HG02840 (cell line): ENCODE measurements at regions not wholly inside any gene's neighbourhood (a gene's known extent, or its start where the extent isn't known, plus 50 kb on each side); places are given as distances from the start of the nearest gene placed in this dataset.

ENCODE experiments used
- ATAC-seq: cut with Tn5 transposase; IDR thresholded peaks from one replicate; pipeline ENCODE4 v1.9.1; 2021; ENCODE audit warnings: mild to moderate bottlenecking, moderate library complexity, moderate number of reproducible peaks; ENCODE audit not compliant: unreplicated experiment, low FRiP score

DNA sequence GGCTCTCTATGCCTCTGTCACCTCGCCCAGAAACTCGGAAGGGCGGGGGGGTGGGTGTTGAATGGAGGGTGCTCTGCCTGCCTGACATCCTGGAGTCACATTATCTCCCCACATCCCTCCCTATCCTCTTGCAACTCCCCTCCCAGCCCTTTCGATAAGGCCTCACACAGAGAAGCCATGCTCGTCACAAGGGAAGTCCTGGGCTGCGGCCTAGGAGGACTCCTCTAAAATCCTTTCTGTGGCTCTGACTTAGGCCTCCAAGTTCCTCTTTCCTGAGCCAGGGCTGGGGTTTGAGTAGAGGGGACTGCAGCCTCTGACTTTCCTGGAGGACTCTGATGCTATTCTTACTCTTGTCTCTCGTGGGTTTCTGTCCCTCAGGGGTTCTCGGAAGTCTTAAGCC lies 75.0 kb upstream of the PKDCC start:
- no peak for ATAC-seq

GRCh38 chr2:41973871-41974270 lies 74.0 kb upstream of the PKDCC start:
- ATAC-seq: no peak

GRCh38 chr2:41981417-41981816 lies 66.4 kb upstream of the PKDCC start:
- ATAC-seq: no peak

DNA sequence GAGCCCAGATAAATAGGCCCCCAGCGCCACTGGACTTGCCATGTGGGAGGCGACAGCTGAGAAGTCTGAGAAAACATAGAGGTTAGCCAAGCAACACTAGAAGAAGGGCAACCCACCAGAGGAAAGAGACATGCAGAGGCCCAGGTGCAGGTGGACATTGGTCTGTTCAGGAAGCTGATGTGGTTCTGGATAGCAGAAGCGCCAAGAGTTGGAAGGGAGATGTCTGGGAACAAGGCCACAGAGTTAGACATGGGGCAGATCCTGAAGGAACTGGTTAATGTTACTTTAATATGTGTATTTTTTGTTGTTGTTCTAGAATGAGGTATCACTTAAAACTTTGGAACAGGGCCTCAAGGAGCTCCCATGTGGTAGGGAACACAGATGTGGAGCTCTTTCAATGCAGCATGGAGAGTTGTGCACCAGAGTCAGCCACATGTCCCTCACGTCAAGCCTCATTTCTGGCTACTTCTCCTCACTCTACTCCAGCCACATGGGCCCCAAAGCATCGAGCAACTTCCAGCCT lies 62.2 kb upstream of the PKDCC start:
- no peak for ATAC-seq

GRCh38 chr2:41989501-41990180 lies 58.2 kb upstream of the PKDCC start:
- ATAC-seq: no peak

DNA sequence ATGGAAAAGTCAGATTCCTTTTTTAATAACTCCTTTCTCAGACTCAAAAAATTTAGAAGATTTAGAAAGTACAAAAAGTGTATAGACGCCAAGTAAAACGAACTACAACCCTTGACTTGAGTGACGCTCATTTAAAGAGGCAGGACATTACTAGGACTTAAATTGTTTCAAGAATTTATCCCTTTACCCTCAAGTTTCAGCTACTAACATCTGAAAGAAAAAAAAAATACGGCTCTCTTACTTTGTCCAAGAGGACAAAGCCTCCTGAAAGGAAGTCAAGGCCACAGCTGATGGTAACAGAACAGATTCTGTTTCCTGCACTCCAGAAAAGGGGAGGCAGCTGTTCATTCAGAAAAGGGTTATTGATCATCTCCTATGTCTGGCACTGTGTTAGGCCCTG lies 57.6 kb upstream of the PKDCC start:
- ATAC-seq: no peak

- ATAC-seq: no peak
Observed at GRCh38 chr2:41990688-41991087, 57.1 kb upstream of the PKDCC start.

DNA sequence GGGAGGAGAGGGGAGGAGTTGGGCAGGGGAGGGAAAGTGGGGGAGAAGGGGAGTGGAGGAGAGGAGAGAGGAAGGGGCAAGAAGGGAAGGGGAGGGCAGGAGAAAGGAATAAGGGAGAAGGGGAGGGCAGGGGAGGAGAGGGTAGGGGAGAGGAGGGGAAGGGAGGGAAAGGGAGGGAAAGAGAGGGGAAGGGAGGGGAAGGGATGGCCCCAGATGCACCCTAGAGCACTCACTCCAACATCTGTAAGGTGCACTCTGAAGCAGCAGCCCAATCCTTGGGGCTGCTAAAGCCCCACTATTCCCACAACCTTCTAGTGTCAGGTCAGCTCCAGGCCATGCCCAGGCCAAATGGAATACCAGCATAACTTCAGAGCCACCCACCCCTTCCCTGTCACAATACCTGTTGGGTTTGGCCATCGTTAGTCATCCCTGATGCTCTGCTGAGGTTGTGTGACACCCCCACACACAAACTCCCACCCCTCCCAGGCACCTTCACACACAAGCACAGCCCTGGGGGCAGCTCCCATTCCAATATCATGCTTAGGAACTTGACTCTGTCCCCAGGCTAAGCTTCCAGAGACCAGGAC lies 55.7 kb upstream of the PKDCC start:
- no peak for ATAC-seq

GRCh38 chr2:41992671-41993434 lies 55.0 kb upstream of the PKDCC start:
- ATAC-seq: no peak

DNA sequence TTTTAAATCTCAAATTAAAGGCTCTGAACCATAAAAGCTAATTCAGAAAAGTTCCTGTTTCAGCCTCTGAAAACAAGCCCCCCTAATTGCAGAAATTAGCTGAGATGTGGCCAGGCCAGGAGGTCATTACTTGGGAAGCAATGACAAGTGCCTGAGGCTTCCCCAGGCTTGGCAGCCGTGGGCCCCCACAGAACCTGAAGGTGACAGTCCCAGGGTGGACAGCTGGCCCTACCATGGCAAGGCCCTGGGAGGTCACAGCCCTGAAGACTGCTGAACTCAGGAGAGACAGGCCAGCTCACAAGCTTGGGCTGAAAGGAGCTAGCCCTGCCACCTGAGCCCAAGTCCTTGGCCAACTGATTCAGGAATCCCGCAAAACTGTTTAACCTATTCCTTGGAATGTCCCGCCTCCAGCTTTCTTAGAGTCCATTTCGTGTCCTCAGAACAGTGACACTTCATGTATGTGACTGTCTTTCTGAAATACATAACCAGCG lies 54.3 kb upstream of the PKDCC start:
- ATAC-seq: no peak

- no peak for ATAC-seq
Observed at GRCh38 chr2:41994233-41994637, 53.6 kb upstream of the PKDCC start.

DNA sequence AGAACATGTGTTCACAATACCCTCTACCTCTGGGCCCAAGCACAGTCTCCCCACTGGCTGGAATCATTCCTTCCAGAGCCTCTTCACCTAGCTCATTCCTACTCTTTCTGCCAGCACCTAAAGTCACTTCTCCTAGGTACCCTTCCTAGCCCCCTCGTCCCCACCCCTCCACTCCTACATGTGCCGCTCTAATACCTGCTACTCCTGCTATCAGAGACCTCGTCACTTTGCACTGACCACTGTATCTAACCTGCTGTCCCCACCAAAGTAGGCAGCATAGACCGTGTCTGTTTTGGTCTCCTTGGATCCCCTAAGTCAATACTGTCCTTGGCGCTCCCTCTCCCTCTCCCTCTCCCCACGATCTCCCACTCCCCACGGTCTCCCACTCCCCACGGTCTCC lies 53.2 kb upstream of the PKDCC start:
- ATAC-seq: no peak

DNA sequence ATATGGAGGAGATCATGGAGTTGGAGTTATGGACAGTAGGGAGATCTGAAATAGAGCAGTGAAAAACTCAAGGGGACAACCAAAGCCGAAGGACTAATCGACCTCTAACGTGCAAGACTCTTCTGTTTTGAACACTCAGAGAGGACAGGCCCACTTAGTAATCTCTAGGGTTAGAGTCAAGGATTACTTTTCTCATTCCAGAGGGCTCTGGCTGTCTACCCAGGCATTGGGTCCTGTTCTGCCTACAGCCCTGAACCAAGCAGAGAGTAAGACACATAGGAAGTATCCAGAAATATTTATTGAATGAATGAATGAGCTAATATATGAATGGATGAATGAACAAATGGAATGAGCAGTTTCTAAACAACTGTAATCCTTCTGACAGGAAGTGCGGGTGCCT lies 50.3 kb upstream of the PKDCC start:
- ATAC-seq: no peak
